DND-41 (cell line): ENCODE measurements at regions not wholly inside any gene's neighbourhood (a gene's known extent, or its start where the extent isn't known, plus 50 kb on each side); places are given as distances from the start of the nearest gene placed in this dataset.

Experiments used
- ATAC-seq: fragments of 200-7000 bp; cut with Tn5 transposase; 3 replicates; pipeline ENCODE4 v1.9.1; 2021; ENCODE audit warnings: low read depth; ENCODE audit not compliant: insufficient read depth
- DNase-seq: peaks from one replicate; pipeline ENCODE4 v3.0.0-alpha.2; 2020
- H2AFZ ChIP-seq: 2 replicates; pipeline ENCODE4 v1.6.0; 2012; ENCODE audit warnings: low read depth, low read length
- H3K27ac ChIP-seq: 2 replicates; pipeline ENCODE4 v1.5.1; 2012; ENCODE audit warnings: low read length, inconsistent platforms
- H3K27me3 ChIP-seq: fragments of 200-600 bp; sonication (generic); 2 replicates; pipeline ENCODE4 v1.6.0; 2012; ENCODE audit warnings: low read length, mild to moderate bottlenecking, inconsistent platforms; ENCODE audit not compliant: insufficient read depth, poor library complexity
- H3K36me3 ChIP-seq: 2 replicates; pipeline ENCODE4 v1.5.1; 2012; ENCODE audit warnings: low read length, inconsistent platforms; ENCODE audit not compliant: insufficient read depth
- H3K4me1 ChIP-seq: 2 replicates; pipeline ENCODE4 v1.5.1; 2012; ENCODE audit warnings: mild to moderate bottlenecking, low read length; ENCODE audit not compliant: insufficient read depth
- H3K4me2 ChIP-seq: 2 replicates; pipeline ENCODE4 v1.6.0; 2012; ENCODE audit warnings: mild to moderate bottlenecking, moderate library complexity, low read length, inconsistent platforms; ENCODE audit not compliant: insufficient read depth
- H3K4me3 ChIP-seq, 2 experiments: fragments of 200-600 bp in 1 of 2; shearing (Covaris generic) in 1 of 2; 2 replicates each; pipeline ENCODE4 v1.5.1; 2012 to 2016; ENCODE audit warnings: inconsistent platforms in 2 of 2, low read length in 2 of 2, mild to moderate bottlenecking in 2 of 2, low read depth in 1 of 2, moderate library complexity in 1 of 2
- H3K79me2 ChIP-seq: 2 replicates; pipeline ENCODE4 v1.6.0; 2012; ENCODE audit warnings: low read length, inconsistent platforms; ENCODE audit not compliant: insufficient read depth
- H3K9ac ChIP-seq: 2 replicates; pipeline ENCODE4 v1.6.0; 2012; ENCODE audit warnings: low read depth, mild to moderate bottlenecking, inconsistent platforms, low read length, moderate library complexity
- H3K9me3 ChIP-seq: 2 replicates; pipeline ENCODE4 v1.5.1; 2012; ENCODE audit warnings: low read length, moderate library complexity, mild to moderate bottlenecking, inconsistent platforms; ENCODE audit not compliant: insufficient read depth, severe bottlenecking
- H4K20me1 ChIP-seq: 2 replicates; pipeline ENCODE4 v1.6.0; 2012; ENCODE audit warnings: low read length; ENCODE audit not compliant: insufficient read depth
- CTCF ChIP-seq: IDR thresholded peaks from 2 replicates; pipeline ENCODE4 v1.5.1; 2012; ENCODE audit warnings: borderline replicate concordance, low read length, moderate library complexity, mild to moderate bottlenecking; ENCODE audit not compliant: poor library complexity, severe bottlenecking; ENCODE audit errors: extremely low read depth
- EZH2 ChIP-seq: IDR thresholded peaks from 3 replicates; pipeline ENCODE4 v1.6.1; 2012; ENCODE audit warnings: borderline replicate concordance, low read depth, mild to moderate bottlenecking, moderate library complexity, low read length, inconsistent platforms; ENCODE audit not compliant: severe bottlenecking

- no peak for ATAC-seq
Measured at GRCh38 chr10:63027531-63027930, 105.6 kb upstream of the NRBF2 start.

GRCh38 chr10:63021225-63021624 is 111.9 kb upstream of the NRBF2 start:
- H3K4me1 ChIP-seq = no peaks in the 10 kb centered on the region
- H3K27ac ChIP-seq = no peak overlapping the region
- H3K79me2 ChIP-seq = no peaks in the 10 kb centered on the region
- no peak overlapping the region for H3K4me3 ChIP-seq
- H4K20me1 ChIP-seq = no peaks in the 10 kb centered on the region
- no peak for ATAC-seq
- no peak for DNase-seq
- no peaks in the 10 kb centered on the region for H3K27me3 ChIP-seq
- H3K9ac ChIP-seq = no peak overlapping the region
- H3K9me3 ChIP-seq = no peaks in the 10 kb centered on the region
- no peak overlapping the region for H2AFZ ChIP-seq
- TF ChIP-seq EZH2 = no peak
- no peak overlapping the region for H3K4me2 ChIP-seq
- no peaks in the 10 kb centered on the region for H3K36me3 ChIP-seq

More at GRCh38 chr10:63027531-63027930, 105.6 kb upstream of the NRBF2 start:
- H4K20me1 ChIP-seq = no peaks in the 10 kb centered on the region
- H3K4me2 ChIP-seq = no peak overlapping the region
- no peaks in the 10 kb centered on the region for H3K36me3 ChIP-seq
- H3K79me2 ChIP-seq = no peaks in the 10 kb centered on the region
- DNase-seq = no peak
- TF ChIP-seq EZH2 (no peak), CTCF (no peak)
- H3K9ac ChIP-seq = no peak overlapping the region
- no peak overlapping the region for H3K27ac ChIP-seq
- H3K4me3 ChIP-seq = no peak overlapping the region
- H2AFZ ChIP-seq = no peak overlapping the region
- no peaks in the 10 kb centered on the region for H3K27me3 ChIP-seq
- H3K4me1 ChIP-seq = no peaks in the 10 kb centered on the region
- H3K9me3 ChIP-seq = no peaks in the 10 kb centered on the region

- TF ChIP-seq EZH2 = no peak
- Histone ChIP-seq H3K27ac (no peak overlapping the region), H3K4me2 (no peak overlapping the region), H3K9me3 (no peaks in the 10 kb centered on the region), H3K27me3 (no peaks in the 10 kb centered on the region), H3K79me2 (no peaks in the 10 kb centered on the region), H3K36me3 (no peaks in the 10 kb centered on the region), H3K4me1 (no peaks in the 10 kb centered on the region), H3K9ac (no peak overlapping the region), H2AFZ (no peak overlapping the region), H4K20me1 (no peaks in the 10 kb centered on the region), H3K4me3 (no peak overlapping the region)
- DNase-seq = no peak
- ATAC-seq = no peak
Measured at GRCh38 chr10:63013755-63014154, 119.4 kb upstream of the NRBF2 start.

GRCh38 chr10:63012623-63013022 is 120.5 kb upstream of the NRBF2 start:
- Histone ChIP-seq H3K27ac (no peak overlapping the region), H4K20me1 (no peaks in the 10 kb centered on the region), H3K9ac (no peak overlapping the region), H3K9me3 (no peaks in the 10 kb centered on the region), H2AFZ (no peak overlapping the region), H3K27me3 (no peaks in the 10 kb centered on the region), H3K4me1 (no peaks in the 10 kb centered on the region), H3K79me2 (no peaks in the 10 kb centered on the region), H3K4me2 (no peak overlapping the region), H3K4me3 (no peak overlapping the region), H3K36me3 (no peaks in the 10 kb centered on the region)
- ATAC-seq (no peak), DNase-seq (no peak)
- TF ChIP-seq EZH2 (no peak), CTCF (no peak)
